SK-N-SH (cell line): ENCODE measurements at regions not wholly inside any gene's neighbourhood (a gene's known extent, or its start where the extent isn't known, plus 50 kb on each side); places are given as distances from the start of the nearest gene placed in this dataset.

Experiments used
- CTCF ChIA-PET: fragments of 300-600, 350-600 bp; formaldehyde crosslinking; extraction: SDS; loops from one replicate; lab custom pipeline; 2021; lab: Yijun Ruan, JAX
- POLR2A ChIA-PET: fragments of 350-600 bp; sonication (Branson Sonifier 250); formaldehyde crosslinking; extraction: SDS; loops from one replicate; lab custom pipeline; 2020; ENCODE audit warnings: antibody characterized with exemption, inconsistent platforms; lab: Yijun Ruan, JAX
- DNase-seq: peaks from one replicate; pipeline ENCODE4 v3.0.0; 2012
- H2AFZ ChIP-seq: fragments of 200-600 bp; sonication (generic); 2 replicates; pipeline ENCODE4 v1.8.1; 2016; ENCODE audit warnings: antibody characterized with exemption, mild to moderate bottlenecking, low read depth
- H3F3A ChIP-seq: fragments of 200-600 bp; sonication (generic); replicated peaks from 2 replicates; pipeline ENCODE3; 2016; ENCODE audit warnings: antibody characterized with exemption, mild to moderate bottlenecking; ENCODE audit not compliant: insufficient read depth
- H3K27ac ChIP-seq, 2 experiments: fragments of 200-500 bp in 1 of 2; fragments of 200-600 bp in 1 of 2; sonication (Bioruptor generic) in 1 of 2; sonication (generic), shearing (Covaris generic) in 1 of 2; 2 replicates each; pipeline versions ENCODE4 v1.5.1 to v1.6.1; 2014 to 2016; ENCODE audit warnings: low read depth in 2 of 2, inconsistent platforms in 1 of 2, low read length in 1 of 2, mild to moderate bottlenecking in 1 of 2, mixed read lengths in 1 of 2
- H3K27me3 ChIP-seq: fragments of 200-600 bp; sonication (generic), shearing (Covaris generic); 2 replicates; pipeline ENCODE4 v1.6.1; 2016; ENCODE audit warnings: mixed run types; ENCODE audit not compliant: insufficient read depth
- H3K36me3 ChIP-seq, 2 experiments: fragments of 200-500 bp in 1 of 2; fragments of 200-600 bp in 1 of 2; sonication (Bioruptor generic) in 1 of 2; sonication (generic) in 1 of 2; replicated peaks in 1 of 2; 2 replicates each; pipeline versions ENCODE3 to v1.5.1; 2014 to 2016; ENCODE audit warnings: low read length in 1 of 2, mild to moderate bottlenecking in 1 of 2; ENCODE audit not compliant: insufficient read depth in 2 of 2, control insufficient read depth in 1 of 2
- H3K4me1 ChIP-seq, 2 experiments: fragments of 200-500 bp in 1 of 2; fragments of 200-600 bp in 1 of 2; sonication (Bioruptor generic) in 1 of 2; sonication (generic), shearing (Covaris generic) in 1 of 2; 2 replicates each; pipeline versions ENCODE4 v1.5.1 to v1.6.1; 2014 to 2016; ENCODE audit warnings: low read depth in 1 of 2, low read length in 1 of 2, mixed run types in 1 of 2; ENCODE audit not compliant: insufficient read depth in 2 of 2, control insufficient read depth in 1 of 2
- H3K4me2 ChIP-seq: fragments of 200-600 bp; sonication (generic), shearing (Covaris generic); 2 replicates; pipeline ENCODE4 v1.6.1; 2017; ENCODE audit warnings: mixed run types
- H3K4me3 ChIP-seq, 2 experiments: fragments of 200-500 bp in 1 of 2; fragments of 200-600 bp in 1 of 2; sonication (Bioruptor generic) in 1 of 2; sonication (generic), shearing (Covaris generic) in 1 of 2; 2 replicates each; pipeline versions ENCODE4 v1.5.1 to v1.8.1; 2014 to 2016; ENCODE audit warnings: low read depth in 2 of 2, inconsistent platforms in 1 of 2, low read length in 1 of 2, mild to moderate bottlenecking in 1 of 2, mixed read lengths in 1 of 2, moderate library complexity in 1 of 2
- H3K79me2 ChIP-seq: fragments of 200-600 bp; sonication (generic); 2 replicates; pipeline ENCODE4 v1.8.1; 2017; ENCODE audit warnings: mild to moderate bottlenecking; ENCODE audit not compliant: insufficient read depth
- H3K9ac ChIP-seq: fragments of 200-600 bp; sonication (generic); 2 replicates; pipeline ENCODE4 v1.6.1; 2017; ENCODE audit warnings: mixed run types
- H3K9me2 ChIP-seq: fragments of 200-600 bp; sonication (generic); 2 replicates; pipeline ENCODE4 v1.6.1; 2017; ENCODE audit warnings: mixed run types
- H3K9me3 ChIP-seq: fragments of 200-600 bp; sonication (generic); 2 replicates; pipeline ENCODE4 v1.6.1; 2017; ENCODE audit warnings: mixed run types, mild to moderate bottlenecking, moderate library complexity
- H4K20me1 ChIP-seq: fragments of 200-600 bp; sonication (generic); 2 replicates; pipeline ENCODE4 v1.6.1; 2017; ENCODE audit warnings: mild to moderate bottlenecking, mixed run types; ENCODE audit not compliant: insufficient read depth
- ELF1 ChIP-seq: IDR thresholded peaks from 2 replicates; pipeline ENCODE4 v1.4.0; 2012
- EP300 ChIP-seq, 2 experiments: IDR thresholded peaks; 2 replicates each; pipeline versions ENCODE4 v1.4.0 to v1.6.1; 2012; ENCODE audit warnings: borderline replicate concordance in 1 of 2, low read depth in 1 of 2, low read length in 1 of 2
- EZH2phosphoT487 ChIP-seq: fragments of 200-600 bp; sonication (generic); IDR thresholded peaks from 2 replicates; pipeline ENCODE4 v1.6.1; 2017; ENCODE audit warnings: low read depth, mixed run types, mild to moderate bottlenecking, antibody characterized with exemption, moderate library complexity, borderline replicate concordance
- FOXM1 ChIP-seq: IDR thresholded peaks from 2 replicates; pipeline ENCODE4 v1.4.0; 2012; ENCODE audit warnings: low read depth, mild to moderate bottlenecking
- MAX ChIP-seq: IDR thresholded peaks from 2 replicates; pipeline ENCODE4 v1.4.0; 2012; ENCODE audit warnings: low read depth
- NFIC ChIP-seq: IDR thresholded peaks from 2 replicates; pipeline ENCODE4 v1.4.0; 2012; ENCODE audit warnings: borderline replicate concordance
- NRF1 ChIP-seq: IDR thresholded peaks from 2 replicates; pipeline ENCODE4 v1.6.1; 2012; ENCODE audit warnings: low read depth, mild to moderate bottlenecking, low read length
- POLR2AphosphoS5 ChIP-seq: IDR thresholded peaks from 2 replicates; pipeline ENCODE4 v1.6.1; 2012; ENCODE audit warnings: low read depth, low read length
- RFX5 ChIP-seq: IDR thresholded peaks from 2 replicates; pipeline ENCODE4 v1.6.1; 2012; ENCODE audit warnings: mild to moderate bottlenecking, improper control_type of control experiment, low read length
- SIN3A ChIP-seq: IDR thresholded peaks from 2 replicates; pipeline ENCODE4 v1.6.1; 2012; ENCODE audit warnings: low read depth, mild to moderate bottlenecking, low read length, moderate library complexity, borderline replicate concordance
- ZBTB33 ChIP-seq: IDR thresholded peaks from 2 replicates; pipeline ENCODE4 v1.4.0; 2012; ENCODE audit warnings: low read depth, borderline replicate concordance
- WGBS: methylation state at CpG from one replicate; pipeline ENCODE4 v1.1.6; 2017; ENCODE audit warnings: low lambda C conversion rate; 5-methylcytosine and 5-hydroxymethylcytosine counted together
- TF ChIP-seq, protein P1 (sequence below): fragments of 200-600 bp; sonication (generic); IDR thresholded peaks from 2 replicates; pipeline ENCODE4 v1.6.1; 2017; ENCODE audit warnings: antibody characterized with exemption, mild to moderate bottlenecking, moderate library complexity
- TF ChIP-seq, protein P2 (sequence below): IDR thresholded peaks from 2 replicates; pipeline ENCODE4 v1.6.1; 2012; ENCODE audit warnings: mild to moderate bottlenecking, low read depth, low read length, moderate library complexity
- TF ChIP-seq, protein P3 (sequence below): fragments of 150-350 bp; IDR thresholded peaks from 2 replicates; pipeline ENCODE4 v1.6.1; 2016; ENCODE audit warnings: mild to moderate bottlenecking, low read depth, low read length

DNA sequence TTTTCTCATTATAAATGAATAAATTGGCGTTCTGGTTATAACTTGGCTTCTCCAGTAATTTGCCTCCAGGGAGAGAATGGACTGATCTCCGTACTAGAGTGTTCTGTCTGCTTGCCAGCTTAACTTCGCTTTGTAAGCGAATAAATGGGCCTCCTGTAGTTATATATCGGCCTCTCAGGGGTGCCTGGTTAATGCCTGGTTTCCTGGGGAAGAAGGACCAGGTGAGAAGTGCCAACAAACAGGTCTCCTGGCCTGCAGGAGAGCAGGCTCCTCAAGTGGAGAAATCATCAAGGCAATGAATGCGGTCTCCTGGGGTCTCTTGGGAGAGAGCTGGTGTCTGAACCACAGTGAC, 107.4 kb upstream of the SERBP1 start:
- Histone ChIP-seq H4K20me1 (no peaks in the 10 kb centered on the region), H2AFZ (no peak overlapping the region), H3K4me2 (no peak overlapping the region), H3K9me3 (no peaks in the 10 kb centered on the region), H3K9me2 (no peaks in the 10 kb centered on the region), H3F3A (no peaks in the 10 kb centered on the region), H3K4me1 (no peaks in the 10 kb centered on the region; a peak in 1 of 4 replicates), H3K27ac (no peak overlapping the region), H3K4me3 (no peak overlapping the region), H3K27me3 (no peaks in the 10 kb centered on the region), H3K79me2 (no peaks in the 10 kb centered on the region), H3K9ac (no peak overlapping the region), H3K36me3 (no peaks in the 10 kb centered on the region)
- no peak for DNase-seq
- WGBS = 88% methylated on average over 6 of the region's 6 CpGs
- CTCF ChIA-PET = interaction anchor here (0.8 to 10.6 kb wide), 8 partner anchors 9 to 229 kb away, joined by 3 to 284 read pairs (median 10); no protein-coding TSS in a partner anchor
- POLR2A ChIA-PET = no interaction called here
- no peak for TF ChIP-seq EZH2phosphoT487
- no peak for TF ChIP-seq ELF1
- TF ChIP-seq ZBTB33 = no peak
- TF ChIP-seq RFX5 = no peak
- TF ChIP-seq, protein P1, sequence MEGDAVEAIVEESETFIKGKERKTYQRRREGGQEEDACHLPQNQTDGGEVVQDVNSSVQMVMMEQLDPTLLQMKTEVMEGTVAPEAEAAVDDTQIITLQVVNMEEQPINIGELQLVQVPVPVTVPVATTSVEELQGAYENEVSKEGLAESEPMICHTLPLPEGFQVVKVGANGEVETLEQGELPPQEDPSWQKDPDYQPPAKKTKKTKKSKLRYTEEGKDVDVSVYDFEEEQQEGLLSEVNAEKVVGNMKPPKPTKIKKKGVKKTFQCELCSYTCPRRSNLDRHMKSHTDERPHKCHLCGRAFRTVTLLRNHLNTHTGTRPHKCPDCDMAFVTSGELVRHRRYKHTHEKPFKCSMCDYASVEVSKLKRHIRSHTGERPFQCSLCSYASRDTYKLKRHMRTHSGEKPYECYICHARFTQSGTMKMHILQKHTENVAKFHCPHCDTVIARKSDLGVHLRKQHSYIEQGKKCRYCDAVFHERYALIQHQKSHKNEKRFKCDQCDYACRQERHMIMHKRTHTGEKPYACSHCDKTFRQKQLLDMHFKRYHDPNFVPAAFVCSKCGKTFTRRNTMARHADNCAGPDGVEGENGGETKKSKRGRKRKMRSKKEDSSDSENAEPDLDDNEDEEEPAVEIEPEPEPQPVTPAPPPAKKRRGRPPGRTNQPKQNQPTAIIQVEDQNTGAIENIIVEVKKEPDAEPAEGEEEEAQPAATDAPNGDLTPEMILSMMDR = no peak
- TF ChIP-seq NFIC = no peak

GRCh38 chr1:67540025-67540732, 110.0 kb upstream of the SERBP1 start:
- H3K9ac ChIP-seq = no peak overlapping the region
- no peak overlapping the region for H3K27ac ChIP-seq
- 92% methylated on average over 8 of the region's 9 CpGs for WGBS
- no peaks in the 10 kb centered on the region for H3K36me3 ChIP-seq
- no peaks in the 10 kb centered on the region for H3K9me3 ChIP-seq
- H3K9me2 ChIP-seq = no peaks in the 10 kb centered on the region
- no peaks in the 10 kb centered on the region for H3K79me2 ChIP-seq
- no peaks in the 10 kb centered on the region; a peak in 1 of 4 replicates for H3K4me1 ChIP-seq
- no peaks in the 10 kb centered on the region for H3F3A ChIP-seq
- CTCF ChIA-PET = interaction anchor here (1.1 to 10.6 kb wide), 5 partner anchors 15 to 226 kb away, joined by 3 to 284 read pairs (median 21); no protein-coding TSS in a partner anchor
- no peaks in the 10 kb centered on the region for H3K27me3 ChIP-seq
- H3K4me2 ChIP-seq = no peak overlapping the region
- DNase-seq = no peak
- POLR2A ChIA-PET = no interaction called here
- H2AFZ ChIP-seq = no peak overlapping the region
- H4K20me1 ChIP-seq = no peaks in the 10 kb centered on the region
- no peak overlapping the region for H3K4me3 ChIP-seq
- TF ChIP-seq, protein P1 = no peak
- no peak for TF ChIP-seq SIN3A
- TF ChIP-seq, protein P2, sequence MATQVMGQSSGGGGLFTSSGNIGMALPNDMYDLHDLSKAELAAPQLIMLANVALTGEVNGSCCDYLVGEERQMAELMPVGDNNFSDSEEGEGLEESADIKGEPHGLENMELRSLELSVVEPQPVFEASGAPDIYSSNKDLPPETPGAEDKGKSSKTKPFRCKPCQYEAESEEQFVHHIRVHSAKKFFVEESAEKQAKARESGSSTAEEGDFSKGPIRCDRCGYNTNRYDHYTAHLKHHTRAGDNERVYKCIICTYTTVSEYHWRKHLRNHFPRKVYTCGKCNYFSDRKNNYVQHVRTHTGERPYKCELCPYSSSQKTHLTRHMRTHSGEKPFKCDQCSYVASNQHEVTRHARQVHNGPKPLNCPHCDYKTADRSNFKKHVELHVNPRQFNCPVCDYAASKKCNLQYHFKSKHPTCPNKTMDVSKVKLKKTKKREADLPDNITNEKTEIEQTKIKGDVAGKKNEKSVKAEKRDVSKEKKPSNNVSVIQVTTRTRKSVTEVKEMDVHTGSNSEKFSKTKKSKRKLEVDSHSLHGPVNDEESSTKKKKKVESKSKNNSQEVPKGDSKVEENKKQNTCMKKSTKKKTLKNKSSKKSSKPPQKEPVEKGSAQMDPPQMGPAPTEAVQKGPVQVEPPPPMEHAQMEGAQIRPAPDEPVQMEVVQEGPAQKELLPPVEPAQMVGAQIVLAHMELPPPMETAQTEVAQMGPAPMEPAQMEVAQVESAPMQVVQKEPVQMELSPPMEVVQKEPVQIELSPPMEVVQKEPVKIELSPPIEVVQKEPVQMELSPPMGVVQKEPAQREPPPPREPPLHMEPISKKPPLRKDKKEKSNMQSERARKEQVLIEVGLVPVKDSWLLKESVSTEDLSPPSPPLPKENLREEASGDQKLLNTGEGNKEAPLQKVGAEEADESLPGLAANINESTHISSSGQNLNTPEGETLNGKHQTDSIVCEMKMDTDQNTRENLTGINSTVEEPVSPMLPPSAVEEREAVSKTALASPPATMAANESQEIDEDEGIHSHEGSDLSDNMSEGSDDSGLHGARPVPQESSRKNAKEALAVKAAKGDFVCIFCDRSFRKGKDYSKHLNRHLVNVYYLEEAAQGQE = no peak
- TF ChIP-seq NRF1 = no peak
- TF ChIP-seq, protein P3, sequence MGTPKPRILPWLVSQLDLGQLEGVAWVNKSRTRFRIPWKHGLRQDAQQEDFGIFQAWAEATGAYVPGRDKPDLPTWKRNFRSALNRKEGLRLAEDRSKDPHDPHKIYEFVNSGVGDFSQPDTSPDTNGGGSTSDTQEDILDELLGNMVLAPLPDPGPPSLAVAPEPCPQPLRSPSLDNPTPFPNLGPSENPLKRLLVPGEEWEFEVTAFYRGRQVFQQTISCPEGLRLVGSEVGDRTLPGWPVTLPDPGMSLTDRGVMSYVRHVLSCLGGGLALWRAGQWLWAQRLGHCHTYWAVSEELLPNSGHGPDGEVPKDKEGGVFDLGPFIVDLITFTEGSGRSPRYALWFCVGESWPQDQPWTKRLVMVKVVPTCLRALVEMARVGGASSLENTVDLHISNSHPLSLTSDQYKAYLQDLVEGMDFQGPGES = no peak
- no peak for TF ChIP-seq ELF1
- TF ChIP-seq FOXM1 = no peak
- TF ChIP-seq POLR2AphosphoS5 = no peak
- TF ChIP-seq EP300 (IDR thresholded peaks at IDR 0.05; ENCODE audit: borderline replicate concordance in 1 of 2, low read depth in 1 of 2, low read length in 1 of 2) = no peak
- no peak for TF ChIP-seq MAX
